ENCODE measurements at regions not wholly inside any gene's neighbourhood (a gene's known extent, or its start where the extent isn't known, plus 50 kb on each side); places are given as distances from the start of the nearest gene placed in this dataset.

GRCh38 chr2:11967946-11968465, 221.6 kb downstream of the LPIN1 start:
- no peak for TF ChIP-seq POLR2AphosphoS5 (IDR thresholded peaks at IDR 0.05; ENCODE audit: low read depth, low read length)
- TF ChIP-seq POLR2A (IDR thresholded peaks at IDR 0.05; ENCODE audit: low read depth, low read length) = no peak
